Activated CD4-positive, CD25-positive, alpha-beta regulatory T cell treated with anti-CD3 and anti-CD28 coated beads, Interleukin-2, amount 50 U/mL, for 16 hours (primary cell): ENCODE measurements at regions not wholly inside any gene's neighbourhood (a gene's known extent, or its start where the extent isn't known, plus 50 kb on each side); places are given as distances from the start of the nearest gene placed in this dataset.
"Not testable (repeated sequence)": the region's sequence is repeated elsewhere in the genome, so short reads cannot be mapped to it uniquely, and the experiment has no call there.

Experiments
- DNase-seq: peaks from one replicate; pipeline ENCODE4 v3.0.0-alpha.2; 2020; ENCODE audit warnings: low read depth, low spot score

GRCh38 chr14:106466483-106466882 lies 940.1 kb downstream of the TMEM121 start:
- not testable (repeated sequence) for DNase-seq

DNA sequence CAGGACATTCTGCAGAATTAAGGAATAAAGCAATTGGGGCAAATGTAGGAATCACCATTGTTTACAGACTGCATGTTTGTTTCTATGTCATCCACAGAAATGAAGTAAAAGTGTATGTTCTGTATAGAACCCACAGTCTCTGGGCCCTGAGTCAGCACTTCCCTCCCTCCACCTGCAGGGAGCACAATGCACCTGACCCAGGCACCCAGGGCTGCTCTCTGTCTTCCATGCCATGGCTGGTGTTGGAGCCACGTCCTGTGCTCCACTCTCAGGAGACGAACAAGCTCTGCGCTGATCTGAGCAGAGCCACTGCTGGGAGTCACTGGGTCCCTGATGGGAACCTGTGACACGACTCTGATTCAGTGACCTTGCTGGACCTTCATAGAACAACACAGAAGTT lies 942.5 kb downstream of the TMEM121 start:
- not testable (repeated sequence) for DNase-seq

DNA sequence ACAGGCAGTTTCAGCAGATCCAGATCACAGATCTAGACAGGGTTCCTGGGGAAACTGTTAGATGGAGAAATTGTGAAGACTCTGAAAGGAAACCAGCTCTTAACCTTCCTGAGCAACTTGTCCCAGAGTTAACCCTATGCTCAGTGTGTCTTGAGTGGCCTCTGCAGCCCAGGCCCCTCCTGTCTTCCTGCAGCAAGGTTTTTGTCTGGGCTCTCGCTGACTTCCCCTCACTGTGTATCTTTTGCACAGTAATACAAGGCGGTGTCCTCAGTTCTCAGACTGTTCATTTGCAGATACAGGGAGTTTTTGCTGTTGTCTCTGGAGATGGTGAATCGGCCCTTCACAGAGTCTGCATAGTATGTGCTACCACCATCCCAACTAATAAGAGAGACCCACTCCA lies 943.6 kb downstream of the TMEM121 start:
- not testable (repeated sequence) for DNase-seq

- DNase-seq, result not testable (repeated sequence)
Measured at GRCh38 chr14:106474261-106475028, 948.1 kb downstream of the TMEM121 start.

DNA sequence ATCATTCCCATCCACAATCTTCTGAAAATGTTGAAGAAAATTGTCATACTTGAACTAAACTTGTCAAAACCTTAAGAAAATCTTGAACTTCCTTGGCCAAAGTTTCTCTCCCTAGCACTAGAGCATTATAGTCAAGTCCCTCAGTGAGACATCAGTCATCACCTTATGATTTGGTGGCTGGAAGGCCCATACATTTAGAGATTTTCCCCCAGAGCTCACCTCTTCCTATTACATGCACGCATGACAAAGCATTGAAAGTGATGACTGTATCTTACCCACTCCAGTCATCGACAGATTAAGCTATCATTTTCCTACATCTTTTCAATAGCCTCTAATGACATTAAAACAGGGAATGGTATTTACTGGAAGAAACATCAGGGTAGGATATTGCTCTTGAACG lies 948.8 kb downstream of the TMEM121 start:
- not testable (repeated sequence) for DNase-seq

DNA sequence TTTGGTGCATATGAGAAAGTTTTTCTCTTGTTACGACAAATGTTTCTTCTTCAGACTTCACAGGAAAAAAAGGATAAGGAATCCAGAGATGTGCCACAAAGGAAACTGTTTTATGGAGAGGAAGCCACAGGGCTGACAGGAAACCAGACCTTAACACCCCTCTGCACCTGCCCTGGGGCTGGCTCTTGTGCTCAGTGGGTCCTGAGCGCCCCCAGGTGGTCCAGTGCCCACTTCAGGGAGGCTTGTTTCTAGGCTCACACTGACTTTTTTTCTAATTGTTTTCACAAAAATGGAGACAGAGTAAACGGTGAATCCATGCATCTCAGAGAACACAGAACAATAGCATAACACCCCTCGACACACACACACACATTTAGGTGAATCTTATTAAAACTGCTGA lies 951.2 kb downstream of the TMEM121 start:
- DNase-seq, result not testable (repeated sequence)

DNA sequence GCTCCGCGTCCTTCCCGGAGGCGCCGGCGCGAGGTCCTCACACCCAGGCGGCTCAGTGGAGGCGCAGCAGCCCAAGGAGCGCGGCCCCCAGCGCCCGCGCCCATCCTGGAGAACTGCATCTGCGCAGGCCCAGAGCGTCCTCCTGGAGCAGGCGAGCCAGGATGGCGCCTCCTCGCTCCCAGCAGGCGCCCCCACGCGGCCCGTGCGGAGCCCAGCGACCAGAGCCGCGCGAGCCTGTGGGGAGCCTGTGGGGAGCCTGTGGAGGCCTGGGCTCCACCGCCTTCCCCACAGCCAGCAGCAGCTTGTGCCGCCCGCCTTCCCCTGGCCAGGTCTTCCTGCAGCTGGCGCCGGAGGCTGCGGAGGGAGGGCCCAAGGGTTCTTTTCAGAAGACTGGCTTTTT lies 953.9 kb downstream of the TMEM121 start:
- not testable (repeated sequence) for DNase-seq

- DNase-seq, result not testable (repeated sequence)
Measured at GRCh38 chr14:106482213-106482612, 955.8 kb downstream of the TMEM121 start.

- DNase-seq, result no peak
Measured at GRCh38 chr14:106487600-106487999, 961.2 kb downstream of the TMEM121 start.

- no peak for DNase-seq
Measured at GRCh38 chr14:106488291-106488690, 961.9 kb downstream of the TMEM121 start.

DNA sequence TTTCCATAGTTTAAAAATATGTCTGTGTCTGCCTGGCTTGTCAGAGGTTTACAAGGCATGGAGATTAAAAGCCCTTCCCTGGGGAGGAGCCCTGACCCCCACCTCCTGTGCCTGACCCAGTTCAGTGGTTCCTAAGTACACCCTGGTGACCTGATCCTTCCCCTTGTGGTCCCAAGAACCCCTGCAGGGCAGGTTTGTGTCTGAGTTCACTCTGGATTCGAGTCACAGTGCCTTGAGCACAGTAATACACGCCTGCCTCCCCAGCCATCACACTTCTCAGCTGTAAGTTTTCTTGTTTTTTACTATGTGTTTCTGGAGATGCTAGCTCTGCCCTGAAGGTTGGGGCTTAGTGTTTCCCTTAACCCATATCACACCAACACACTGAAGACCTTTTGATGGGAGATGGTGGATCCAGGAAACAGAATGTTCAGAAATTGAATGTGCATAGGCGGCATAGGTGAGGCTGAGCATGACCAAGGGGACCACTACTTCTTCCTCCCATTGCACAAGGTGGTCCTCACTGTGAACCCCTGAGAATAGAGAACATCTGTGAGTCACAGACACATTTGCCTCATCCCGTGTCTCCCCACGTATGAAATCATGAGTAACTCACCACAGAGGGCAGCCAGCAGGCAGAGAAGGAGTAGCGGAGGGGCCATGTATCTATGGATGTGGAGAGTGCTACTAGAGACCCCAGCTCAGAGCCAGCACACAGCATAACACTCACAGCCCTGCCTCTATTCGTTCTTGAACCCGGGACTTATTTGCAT lies 962.9 kb downstream of the TMEM121 start:
- no peak for DNase-seq

- no peak for DNase-seq
Measured at GRCh38 chr14:106490442-106490841, 964.1 kb downstream of the TMEM121 start.

DNA sequence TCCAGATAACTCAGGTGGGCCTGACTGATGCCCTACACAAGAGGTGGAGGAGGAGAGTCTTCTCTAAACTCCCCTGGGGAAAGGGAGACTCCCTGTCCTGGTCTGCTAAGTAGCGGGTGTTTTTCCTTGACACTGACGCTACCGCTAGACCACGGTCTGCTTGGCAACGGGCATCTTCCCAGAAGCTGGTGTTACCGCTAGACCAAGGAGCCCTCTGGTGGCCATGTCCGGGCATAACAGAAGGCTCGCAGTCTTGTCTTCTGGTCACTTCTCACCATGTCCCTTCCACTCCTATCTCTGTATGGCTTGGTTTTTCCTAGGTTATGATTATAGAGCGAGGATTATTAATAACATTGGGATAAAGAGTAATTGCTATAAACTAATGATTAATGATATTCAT lies 965.5 kb downstream of the TMEM121 start:
- no peak for DNase-seq

DNA sequence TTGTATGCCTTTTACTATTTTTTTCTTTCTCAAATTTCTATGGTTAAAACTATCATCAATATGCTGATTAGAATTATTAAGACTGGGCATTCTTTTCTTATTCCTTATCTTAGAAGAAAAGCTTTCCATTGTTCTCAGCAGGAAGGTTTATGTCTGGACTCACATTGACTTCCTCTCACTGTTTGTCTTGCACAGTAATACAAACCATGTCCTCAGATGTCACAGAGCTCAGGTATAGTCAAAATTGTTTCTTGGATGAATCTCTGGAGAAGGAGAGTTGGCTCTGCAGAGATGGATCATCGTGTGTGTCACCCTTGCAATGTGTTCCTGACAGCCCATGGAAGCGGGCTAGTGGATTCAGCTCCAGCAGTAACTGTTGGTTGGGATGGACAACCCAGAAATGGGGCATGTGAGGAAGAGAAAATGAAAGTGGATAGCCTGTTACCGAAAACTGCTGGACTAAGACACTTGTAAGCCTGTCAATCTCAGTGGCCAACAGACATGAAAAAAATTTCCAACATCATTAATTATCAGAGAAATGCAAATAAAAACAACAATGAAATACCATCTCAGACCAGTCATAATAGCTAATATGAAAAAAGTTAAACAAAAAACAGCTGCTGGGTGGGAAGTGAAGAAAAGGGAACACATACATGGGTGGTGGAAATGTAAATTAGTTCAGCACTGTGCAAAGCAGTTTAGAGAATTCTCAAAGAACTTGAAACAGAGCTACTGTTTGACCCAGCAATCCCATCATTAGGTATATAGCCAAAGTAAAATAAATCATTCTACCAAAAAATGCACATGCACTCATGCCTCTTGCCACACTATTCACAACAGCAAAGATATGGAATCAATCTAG lies 967.8 kb downstream of the TMEM121 start:
- no peak for DNase-seq

GRCh38 chr14:106500571-106500970 lies 974.2 kb downstream of the TMEM121 start:
- DNase-seq, result no peak

GRCh38 chr14:106501898-106502297 lies 975.5 kb downstream of the TMEM121 start:
- no peak for DNase-seq

DNA sequence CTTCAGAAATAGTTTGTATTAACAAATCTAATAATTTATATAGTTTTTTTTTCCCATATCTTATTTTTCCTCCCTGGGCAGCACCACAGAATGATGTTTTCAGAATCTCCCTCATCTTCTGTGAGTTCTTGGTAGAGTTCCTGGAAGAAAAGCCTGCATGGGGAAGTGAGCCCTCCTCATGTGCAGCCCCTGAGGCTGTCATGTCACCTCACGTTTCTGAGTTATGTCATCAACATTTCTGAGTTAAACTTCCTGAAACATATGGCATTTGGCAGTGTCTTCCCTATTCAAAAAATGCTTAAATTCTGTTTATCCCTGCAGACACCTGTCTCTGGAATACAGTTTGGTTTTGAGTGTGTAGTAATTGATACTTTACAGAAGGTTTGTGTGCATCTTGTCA lies 979.0 kb downstream of the TMEM121 start:
- no peak for DNase-seq

DNA sequence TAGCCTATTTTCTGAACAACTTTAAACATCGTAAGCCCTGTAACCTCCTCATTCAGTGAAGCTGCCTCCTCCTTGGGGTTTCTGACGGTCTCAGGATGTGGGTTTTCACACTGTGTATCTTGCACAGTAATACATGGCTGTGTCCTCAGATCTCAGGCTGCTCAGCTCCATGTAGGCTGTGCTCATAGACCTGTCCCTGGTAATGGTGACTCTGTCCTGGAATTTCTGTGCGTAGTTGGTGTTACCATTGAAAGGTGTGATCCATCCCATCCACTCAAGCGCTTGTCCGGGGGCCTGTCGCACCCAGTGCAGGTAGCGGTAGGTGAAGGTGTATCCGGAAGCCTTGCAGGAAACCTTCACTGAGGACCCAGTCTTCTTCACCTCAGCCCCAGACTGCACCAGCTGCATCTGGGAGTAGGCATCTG lies 980.5 kb downstream of the TMEM121 start:
- DNase-seq, result no peak

DNA sequence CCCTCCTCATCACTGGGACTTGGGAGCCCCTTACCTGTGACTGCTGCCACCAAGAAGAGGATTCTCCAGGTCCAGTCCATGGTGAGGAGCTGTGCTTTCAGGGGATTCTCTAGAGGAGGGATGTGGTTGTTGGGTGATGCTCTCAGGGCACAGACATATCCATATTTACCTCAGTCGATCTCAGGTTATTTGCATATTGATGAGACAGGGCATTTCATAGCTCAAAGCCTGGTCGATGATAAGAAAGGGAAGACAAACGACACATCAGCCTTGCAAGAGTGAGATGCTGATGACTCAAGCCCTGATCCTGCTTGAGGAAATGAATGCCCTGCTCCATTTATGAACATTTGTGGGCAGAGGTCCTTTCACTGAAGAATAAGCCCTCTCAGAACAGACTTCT lies 981.0 kb downstream of the TMEM121 start:
- no peak for DNase-seq

GRCh38 chr14:106508216-106508615 lies 981.8 kb downstream of the TMEM121 start:
- no peak for DNase-seq

DNA sequence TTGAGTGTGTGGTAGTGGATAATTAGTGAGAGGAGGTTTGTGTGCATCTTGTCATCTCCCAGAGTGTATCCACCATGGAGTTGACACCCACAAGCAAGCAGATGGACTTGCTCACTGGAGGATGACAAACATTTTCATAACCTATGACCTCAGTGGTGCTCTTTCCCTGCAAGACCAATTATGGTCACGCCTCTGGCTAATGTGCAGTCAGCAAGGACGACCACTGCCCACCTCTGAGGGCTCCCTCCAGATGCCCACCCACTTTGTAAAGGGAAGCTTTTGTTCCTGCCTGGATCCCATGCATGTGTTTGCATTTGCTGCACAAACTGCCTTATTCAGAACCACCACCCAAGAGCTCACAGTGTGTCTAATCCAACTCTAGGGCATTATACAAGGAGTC lies 982.8 kb downstream of the TMEM121 start:
- no peak for DNase-seq

DNA sequence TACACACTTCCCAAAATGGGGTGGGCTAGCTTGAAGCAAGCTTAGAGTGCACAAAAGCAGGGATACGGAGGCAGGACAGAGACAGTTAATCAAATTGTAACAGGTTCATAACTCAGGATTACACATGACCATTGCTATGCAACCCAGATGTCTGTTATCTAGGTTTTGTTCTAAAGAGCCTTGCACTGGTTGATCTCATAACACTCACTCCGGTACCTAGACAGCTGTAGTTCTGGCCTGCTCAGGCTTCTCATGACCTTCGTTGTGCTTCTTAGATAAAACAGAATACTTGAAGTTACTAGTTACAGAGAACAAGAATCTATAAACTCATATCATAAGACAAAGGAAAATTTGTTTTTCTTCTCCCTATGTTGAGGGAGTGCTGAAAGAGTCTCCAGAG lies 983.4 kb downstream of the TMEM121 start:
- no peak for DNase-seq
